ENCODE measurements at regions not wholly inside any gene's neighbourhood (a gene's known extent, or its start where the extent isn't known, plus 50 kb on each side); places are given as distances from the start of the nearest gene placed in this dataset.
A peak's percentile ranks its signal among the peaks of the same experiment; 100 is the strongest.
"Not testable (repeated sequence)": the region's sequence is repeated elsewhere in the genome, so short reads cannot be mapped to it uniquely, and the experiment has no call there.

DNA sequence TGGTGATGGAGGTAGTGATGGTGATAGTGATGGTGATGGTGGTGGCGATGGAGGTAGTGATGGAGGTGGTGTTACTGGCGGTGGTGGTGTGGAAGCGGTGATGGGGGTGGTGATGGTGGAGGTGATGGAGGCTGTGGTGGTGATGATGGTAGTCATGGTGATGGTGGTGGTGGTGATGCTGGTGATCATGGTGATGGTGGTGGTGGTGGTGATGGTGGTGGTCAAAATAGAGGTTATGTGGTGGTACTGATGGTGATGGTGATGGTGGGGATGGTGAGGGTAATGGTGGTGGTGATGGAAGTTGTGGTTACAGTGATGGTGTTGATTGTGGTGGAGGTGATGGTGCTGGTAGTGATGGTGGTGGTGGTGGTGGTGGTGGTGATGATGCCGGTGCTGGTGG, 199.2 kb downstream of the IGLL1 start:
- no peak for TF ChIP-seq EZH2 (IDR thresholded peaks at IDR 0.05; ENCODE audit: borderline replicate concordance, low read depth, low read length, poor library complexity, severe bottlenecking)
- TF ChIP-seq, protein P1, sequence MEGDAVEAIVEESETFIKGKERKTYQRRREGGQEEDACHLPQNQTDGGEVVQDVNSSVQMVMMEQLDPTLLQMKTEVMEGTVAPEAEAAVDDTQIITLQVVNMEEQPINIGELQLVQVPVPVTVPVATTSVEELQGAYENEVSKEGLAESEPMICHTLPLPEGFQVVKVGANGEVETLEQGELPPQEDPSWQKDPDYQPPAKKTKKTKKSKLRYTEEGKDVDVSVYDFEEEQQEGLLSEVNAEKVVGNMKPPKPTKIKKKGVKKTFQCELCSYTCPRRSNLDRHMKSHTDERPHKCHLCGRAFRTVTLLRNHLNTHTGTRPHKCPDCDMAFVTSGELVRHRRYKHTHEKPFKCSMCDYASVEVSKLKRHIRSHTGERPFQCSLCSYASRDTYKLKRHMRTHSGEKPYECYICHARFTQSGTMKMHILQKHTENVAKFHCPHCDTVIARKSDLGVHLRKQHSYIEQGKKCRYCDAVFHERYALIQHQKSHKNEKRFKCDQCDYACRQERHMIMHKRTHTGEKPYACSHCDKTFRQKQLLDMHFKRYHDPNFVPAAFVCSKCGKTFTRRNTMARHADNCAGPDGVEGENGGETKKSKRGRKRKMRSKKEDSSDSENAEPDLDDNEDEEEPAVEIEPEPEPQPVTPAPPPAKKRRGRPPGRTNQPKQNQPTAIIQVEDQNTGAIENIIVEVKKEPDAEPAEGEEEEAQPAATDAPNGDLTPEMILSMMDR (conservative IDR thresholded peaks at IDR 0.05; ENCODE audit: low read depth, low read length) = no peak
- H3K9me3 ChIP-seq (ENCODE audit: low read depth, low read length, poor library complexity, severe bottlenecking) = no peaks in the 10 kb centered on the region
- H3K4me1 ChIP-seq (ENCODE audit: insufficient read depth, low read length, poor library complexity, severe bottlenecking) = no peaks in the 10 kb centered on the region
- ChIA-PET POLR2A (ENCODE audit: low non-redundant PET) (no interaction called here), CTCF (no interaction called here)
- no peak overlapping the region for H3K27ac ChIP-seq (ENCODE audit: low read depth, low read length, poor library complexity, severe bottlenecking)
- H3K27me3 ChIP-seq (replicated peaks; ENCODE audit: insufficient read depth, low read depth, low read length, poor library complexity) = no peaks in the 10 kb centered on the region
- DNase-seq (ENCODE audit: low spot score) = no peak
- intact Hi-C loops (cut with micrococcal nuclease; ENCODE audit: unreplicated experiment) = no loop called here
- no peak overlapping the region for H3K4me3 ChIP-seq (ENCODE audit: low read depth, low read length, poor library complexity, severe bottlenecking)
- no TSS peak for BruUV-seq (replicated peaks)
- no peaks in the 10 kb centered on the region for H3K36me3 ChIP-seq (ENCODE audit: insufficient read depth, low read length, poor library complexity, severe bottlenecking)

DNA sequence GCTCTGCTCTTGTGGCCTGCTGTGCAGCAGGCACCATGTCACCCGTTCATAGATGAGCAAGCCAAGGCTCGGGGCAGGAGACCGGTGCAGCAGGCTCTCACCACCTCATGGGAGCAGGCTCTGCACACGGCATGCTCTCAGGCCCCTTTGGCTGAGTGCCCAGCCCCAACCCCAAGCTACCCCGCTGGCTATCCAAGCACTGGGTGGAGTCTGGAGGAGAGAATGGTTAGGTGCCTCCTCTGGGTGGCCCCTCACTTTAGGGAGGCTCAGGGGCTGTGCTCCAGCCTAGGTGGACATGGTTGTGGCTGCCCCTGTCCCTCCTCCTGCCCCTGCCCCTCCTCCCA, 199.9 kb downstream of the IGLL1 start:
- no peaks in the 10 kb centered on the region for H3K9me3 ChIP-seq (ENCODE audit: low read depth, low read length, poor library complexity, severe bottlenecking)
- no peak overlapping the region for H3K4me3 ChIP-seq (ENCODE audit: low read depth, low read length, poor library complexity, severe bottlenecking)
- no peaks in the 10 kb centered on the region for H3K36me3 ChIP-seq (ENCODE audit: insufficient read depth, low read length, poor library complexity, severe bottlenecking)
- no peak overlapping the region for H3K27ac ChIP-seq (ENCODE audit: low read depth, low read length, poor library complexity, severe bottlenecking)
- TF ChIP-seq, protein P1 (conservative IDR thresholded peaks at IDR 0.05; ENCODE audit: low read depth, low read length) = no peak
- no peak for TF ChIP-seq EZH2 (IDR thresholded peaks at IDR 0.05; ENCODE audit: borderline replicate concordance, low read depth, low read length, poor library complexity, severe bottlenecking)
- no peaks in the 10 kb centered on the region for H3K4me1 ChIP-seq (ENCODE audit: insufficient read depth, low read length, poor library complexity, severe bottlenecking)
- BruUV-seq (replicated peaks) = no TSS peak
- ChIA-PET CTCF (no interaction called here), POLR2A (ENCODE audit: low non-redundant PET) (no interaction called here)
- DNase-seq (ENCODE audit: low spot score) = peak; percentile 37
- intact Hi-C loops (cut with micrococcal nuclease; ENCODE audit: unreplicated experiment) = no loop called here
- H3K27me3 ChIP-seq (replicated peaks; ENCODE audit: insufficient read depth, low read depth, low read length, poor library complexity) = no peaks in the 10 kb centered on the region

DNA sequence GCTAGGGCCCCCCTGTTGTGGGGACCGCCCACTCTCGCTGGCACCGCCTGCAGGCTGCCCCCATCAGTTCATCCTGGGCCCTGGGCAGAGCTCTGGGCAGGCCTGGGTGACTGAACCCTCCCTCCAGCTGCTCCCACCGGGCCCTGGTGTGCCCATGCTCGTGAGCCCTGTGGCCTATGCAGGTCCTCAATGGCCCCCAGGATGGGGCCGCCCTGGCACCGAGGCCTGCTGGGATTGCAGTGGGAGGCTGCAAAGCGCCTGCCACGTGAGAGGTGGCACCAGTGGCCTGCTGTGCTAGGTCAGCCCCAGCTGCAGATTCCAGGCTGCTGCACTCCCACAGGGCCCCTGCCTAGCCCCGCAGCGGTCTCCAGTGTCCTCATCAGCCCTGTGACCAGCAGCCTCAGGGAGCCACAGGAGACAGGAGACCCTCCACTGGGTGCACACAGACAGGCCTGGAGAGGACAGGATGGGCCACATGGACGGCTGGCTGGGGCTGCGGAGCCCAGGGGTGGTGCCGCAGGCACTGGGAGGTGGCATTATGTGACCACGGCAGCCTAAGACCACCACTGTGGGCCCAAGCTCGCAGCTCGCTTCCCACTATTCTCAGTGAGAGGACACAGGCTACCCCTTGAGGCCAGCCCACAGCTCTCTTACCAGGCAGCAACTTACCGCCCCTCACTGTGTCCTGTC, 199.4 kb downstream of the BCR start:
- H3K4me1 ChIP-seq (ENCODE audit: insufficient read depth, low read length, poor library complexity, severe bottlenecking); H3K9me3 ChIP-seq (ENCODE audit: low read depth, low read length, poor library complexity, severe bottlenecking); H3K36me3 ChIP-seq (ENCODE audit: insufficient read depth, low read length, poor library complexity, severe bottlenecking); BruUV-seq (replicated peaks); DNase-seq (ENCODE audit: low spot score); POLR2A ChIA-PET (ENCODE audit: low non-redundant PET); intact Hi-C loops (cut with micrococcal nuclease; ENCODE audit: unreplicated experiment); H3K4me3 ChIP-seq (ENCODE audit: low read depth, low read length, poor library complexity, severe bottlenecking); CTCF ChIA-PET; H3K27me3 ChIP-seq (replicated peaks; ENCODE audit: insufficient read depth, low read depth, low read length, poor library complexity); H3K27ac ChIP-seq (ENCODE audit: low read depth, low read length, poor library complexity, severe bottlenecking): not testable (repeated sequence)

DNA sequence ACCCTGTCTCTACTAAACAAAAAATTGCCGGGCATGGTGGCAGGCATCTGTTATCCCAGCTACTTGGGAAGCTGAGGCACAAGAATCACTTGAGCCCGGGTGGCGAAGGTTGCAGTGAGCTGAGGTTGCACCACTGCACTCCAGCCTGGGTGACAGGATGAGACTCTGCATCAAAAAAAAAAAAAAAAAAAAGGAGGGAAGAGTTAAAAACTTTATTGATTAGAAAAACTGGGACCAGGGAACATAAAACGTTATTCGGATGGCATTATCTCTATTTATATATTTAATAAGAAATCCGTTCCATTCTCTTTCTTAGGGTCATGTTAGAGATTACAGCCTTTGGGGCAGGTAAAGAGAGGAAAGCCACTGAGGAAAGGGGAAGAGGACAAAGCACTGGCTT, 197.5 kb downstream of the BCR start:
- no peaks in the 10 kb centered on the region for H3K4me1 ChIP-seq (ENCODE audit: insufficient read depth, low read length, poor library complexity, severe bottlenecking)
- H3K36me3 ChIP-seq (ENCODE audit: insufficient read depth, low read length, poor library complexity, severe bottlenecking) = no peaks in the 10 kb centered on the region
- TF ChIP-seq, protein P1 (conservative IDR thresholded peaks at IDR 0.05; ENCODE audit: low read depth, low read length) = no peak
- no peak for TF ChIP-seq EZH2 (IDR thresholded peaks at IDR 0.05; ENCODE audit: borderline replicate concordance, low read depth, low read length, poor library complexity, severe bottlenecking)
- no peak overlapping the region for H3K27ac ChIP-seq (ENCODE audit: low read depth, low read length, poor library complexity, severe bottlenecking)
- no peak for DNase-seq (ENCODE audit: low spot score)
- no peak overlapping the region for H3K4me3 ChIP-seq (ENCODE audit: low read depth, low read length, poor library complexity, severe bottlenecking)
- intact Hi-C loops (cut with micrococcal nuclease; ENCODE audit: unreplicated experiment) = no loop called here
- ChIA-PET CTCF (interaction anchor here (0.7 to 1.1 kb wide), 2 partner anchors 8 to 203 kb away, joined by 4 to 11 read pairs; no protein-coding TSS in a partner anchor), POLR2A (ENCODE audit: low non-redundant PET) (no interaction called here)
- no TSS peak for BruUV-seq (replicated peaks)
- no peaks in the 10 kb centered on the region for H3K27me3 ChIP-seq (replicated peaks; ENCODE audit: insufficient read depth, low read depth, low read length, poor library complexity)
- H3K9me3 ChIP-seq (ENCODE audit: low read depth, low read length, poor library complexity, severe bottlenecking) = no peaks in the 10 kb centered on the region
